ENCODE measurements at regions not wholly inside any gene's neighbourhood (a gene's known extent, or its start where the extent isn't known, plus 50 kb on each side); places are given as distances from the start of the nearest gene placed in this dataset.

DNA sequence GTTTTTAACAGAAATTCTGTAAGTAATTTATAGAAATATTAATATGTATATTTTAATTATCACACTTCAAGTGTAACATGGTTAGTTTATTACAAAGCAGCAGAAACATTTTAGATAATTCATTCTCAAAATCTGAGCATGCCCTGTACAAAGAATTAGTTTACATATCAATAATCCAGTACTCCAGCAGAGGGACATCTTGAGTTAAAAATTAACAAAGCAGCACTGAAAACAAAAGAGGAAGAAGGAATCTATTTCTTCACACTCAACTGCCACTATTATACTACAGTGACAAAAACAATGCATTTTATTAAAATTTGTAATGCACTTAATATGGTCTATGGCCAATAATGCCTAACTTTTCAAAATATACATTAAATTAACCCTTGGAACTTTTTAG, 179.1 kb upstream of the KLHL4 start:
- no peak overlapping the region for H3K27ac ChIP-seq
- TF ChIP-seq, protein P1, sequence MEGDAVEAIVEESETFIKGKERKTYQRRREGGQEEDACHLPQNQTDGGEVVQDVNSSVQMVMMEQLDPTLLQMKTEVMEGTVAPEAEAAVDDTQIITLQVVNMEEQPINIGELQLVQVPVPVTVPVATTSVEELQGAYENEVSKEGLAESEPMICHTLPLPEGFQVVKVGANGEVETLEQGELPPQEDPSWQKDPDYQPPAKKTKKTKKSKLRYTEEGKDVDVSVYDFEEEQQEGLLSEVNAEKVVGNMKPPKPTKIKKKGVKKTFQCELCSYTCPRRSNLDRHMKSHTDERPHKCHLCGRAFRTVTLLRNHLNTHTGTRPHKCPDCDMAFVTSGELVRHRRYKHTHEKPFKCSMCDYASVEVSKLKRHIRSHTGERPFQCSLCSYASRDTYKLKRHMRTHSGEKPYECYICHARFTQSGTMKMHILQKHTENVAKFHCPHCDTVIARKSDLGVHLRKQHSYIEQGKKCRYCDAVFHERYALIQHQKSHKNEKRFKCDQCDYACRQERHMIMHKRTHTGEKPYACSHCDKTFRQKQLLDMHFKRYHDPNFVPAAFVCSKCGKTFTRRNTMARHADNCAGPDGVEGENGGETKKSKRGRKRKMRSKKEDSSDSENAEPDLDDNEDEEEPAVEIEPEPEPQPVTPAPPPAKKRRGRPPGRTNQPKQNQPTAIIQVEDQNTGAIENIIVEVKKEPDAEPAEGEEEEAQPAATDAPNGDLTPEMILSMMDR (IDR thresholded peaks at IDR 0.05): no peak
- no peak overlapping the region for H3K4me3 ChIP-seq
- no peak for DNase-seq (ENCODE audit: low spot score)

DNA sequence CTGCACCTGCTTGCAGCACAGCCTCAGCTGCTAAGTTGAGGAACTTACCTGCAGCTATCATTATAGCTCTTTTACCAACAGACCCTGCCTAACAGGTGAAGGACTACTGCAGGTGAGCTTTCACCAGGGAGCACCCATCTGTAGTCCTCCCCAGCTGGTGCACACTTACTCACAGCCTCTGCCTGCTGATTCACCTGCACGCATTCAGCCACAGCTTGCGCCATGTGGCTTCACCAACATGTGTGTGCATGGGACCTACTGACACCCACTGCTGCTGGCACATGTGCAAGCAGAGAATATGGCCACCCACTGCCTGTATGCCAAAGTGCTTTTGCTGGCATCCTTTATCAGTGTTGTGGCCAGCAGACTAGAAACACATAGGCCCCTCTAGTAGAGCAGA, 146.7 kb upstream of the KLHL4 start:
- H3K27ac ChIP-seq: no peak overlapping the region
- DNase-seq (ENCODE audit: low spot score): no peak
- no peak overlapping the region for H3K4me3 ChIP-seq
- TF ChIP-seq, protein P1 (IDR thresholded peaks at IDR 0.05): no peak

- DNase-seq (ENCODE audit: low spot score): no peak
- TF ChIP-seq, protein P1 (IDR thresholded peaks at IDR 0.05): no peak
- no peak overlapping the region for H3K27ac ChIP-seq
- H3K4me3 ChIP-seq: no peak overlapping the region
These were observed 143.3 kb upstream of the KLHL4 start for GRCh38 chrX:87374324-87374723.

GRCh38 chrX:87376896-87377295, 140.7 kb upstream of the KLHL4 start:
- Histone ChIP-seq H3K4me3 (no peak overlapping the region), H3K27ac (no peak overlapping the region)
- DNase-seq (ENCODE audit: low spot score): no peak
- TF ChIP-seq, protein P1 (IDR thresholded peaks at IDR 0.05): no peak

DNA sequence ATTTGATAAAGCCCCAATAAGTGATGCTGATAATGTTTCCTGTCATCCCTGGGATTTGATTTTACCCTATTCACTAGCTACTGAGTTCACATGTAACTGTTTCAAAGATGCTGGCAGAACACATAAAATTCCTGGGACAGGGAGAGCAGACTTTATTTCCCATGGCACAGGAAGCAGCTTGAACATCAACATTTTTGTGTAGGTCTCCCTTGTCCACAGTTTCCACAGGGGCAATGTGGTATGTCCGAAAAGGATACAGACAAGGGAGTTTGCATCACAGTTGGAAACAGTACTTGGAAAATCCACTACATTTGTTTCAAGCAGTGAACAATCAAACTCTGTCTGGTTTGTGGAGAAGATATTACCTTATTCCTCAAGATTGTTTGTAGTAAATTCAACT, 129.2 kb upstream of the KLHL4 start:
- Histone ChIP-seq H3K4me3 (no peak overlapping the region), H3K27ac (no peak overlapping the region)
- no peak for DNase-seq (ENCODE audit: low spot score)
- TF ChIP-seq, protein P1 (IDR thresholded peaks at IDR 0.05): no peak

DNA sequence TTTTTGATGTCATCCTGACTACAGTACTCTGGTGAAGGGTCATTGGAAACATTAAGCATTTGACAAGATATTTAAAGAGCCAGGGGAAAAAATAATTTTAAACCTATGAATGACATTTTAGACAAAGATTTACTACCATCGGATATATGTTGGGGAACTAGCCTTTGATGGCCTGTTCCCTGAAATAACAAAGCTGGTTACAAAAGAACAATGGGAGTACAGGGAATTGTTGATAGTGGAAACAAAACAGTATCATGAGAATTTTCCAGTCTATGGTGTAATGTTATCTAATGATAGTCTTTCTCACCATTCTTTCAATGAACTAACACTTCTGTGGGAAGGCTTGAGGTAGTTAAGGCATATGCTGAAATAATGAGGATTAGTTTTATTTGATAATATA, 125.9 kb upstream of the KLHL4 start:
- Histone ChIP-seq H3K27ac (no peak overlapping the region), H3K4me3 (no peak overlapping the region)
- TF ChIP-seq, protein P1 (IDR thresholded peaks at IDR 0.05): no peak
- DNase-seq (ENCODE audit: low spot score): no peak

GRCh38 chrX:87392369-87392768, 125.2 kb upstream of the KLHL4 start:
- no peak for DNase-seq (ENCODE audit: low spot score)
- no peak overlapping the region for H3K27ac ChIP-seq
- H3K4me3 ChIP-seq: no peak overlapping the region
- TF ChIP-seq, protein P1 (IDR thresholded peaks at IDR 0.05): no peak
